IMR-90 (cell line): ENCODE measurements at regions not wholly inside any gene's neighbourhood (a gene's known extent, or its start where the extent isn't known, plus 50 kb on each side); places are given as distances from the start of the nearest gene placed in this dataset.

Experiments used
- ATAC-seq: fragments of 200-7000 bp; cut with Tn5 transposase; 2 replicates; pipeline ENCODE4 v1.9.1; 2020; ENCODE audit warnings: low read depth, mild to moderate bottlenecking, moderate library complexity
- BruUV-seq: library from RNA; stranded (reverse); fragments of 400-500 nt; replicated peaks from 2 replicates; lab custom pipeline; 2021; lab: Mats Ljungman, UMichigan
- CTCF ChIA-PET: fragments of 300-600 bp; formaldehyde crosslinking; extraction: SDS; loops from one replicate; lab custom pipeline; 2021; ENCODE audit warnings: antibody characterized with exemption; lab: Yijun Ruan, JAX
- POLR2A ChIA-PET: fragments of 300-600 bp; sonication (Branson Sonifier 250); formaldehyde crosslinking; loops from one replicate; lab custom pipeline; 2022; ENCODE audit warnings: antibody characterized with exemption; ENCODE audit not compliant: unreplicated experiment; lab: Charles Lee
- DNase-seq: peaks from one replicate; pipeline ENCODE4 v3.0.0; 2013
- H2AFZ ChIP-seq: replicated peaks from 2 replicates; pipeline ENCODE3; 2013; ENCODE audit warnings: low read length, mild to moderate bottlenecking; ENCODE audit not compliant: poor library complexity
- H2AK5ac ChIP-seq: 2 replicates; pipeline ENCODE4 v1.6.1; 2013; ENCODE audit warnings: low read depth, low read length, inconsistent platforms
- H2AK9ac ChIP-seq: replicated peaks from 2 replicates; pipeline ENCODE3; 2013; ENCODE audit warnings: mild to moderate bottlenecking, low read depth, low read length, moderate library complexity; ENCODE audit not compliant: poor library complexity
- H2BK120ac ChIP-seq: 2 replicates; pipeline ENCODE4 v1.6.1; 2013; ENCODE audit warnings: low read depth, low read length, inconsistent platforms
- H2BK15ac ChIP-seq: 3 replicates; pipeline ENCODE4 v1.6.1; 2013; ENCODE audit warnings: low read depth, low read length, inconsistent platforms
- H2BK20ac ChIP-seq: 2 replicates; pipeline ENCODE4 v1.6.1; 2013; ENCODE audit warnings: low read depth, mild to moderate bottlenecking, inconsistent platforms, low read length, moderate library complexity
- H2BK5ac ChIP-seq: 2 replicates; pipeline ENCODE4 v1.6.1; 2013; ENCODE audit warnings: mild to moderate bottlenecking, low read depth, low read length, inconsistent platforms; ENCODE audit not compliant: poor library complexity, severe bottlenecking
- H3K14ac ChIP-seq: replicated peaks from 2 replicates; pipeline ENCODE4 v1.6.1; 2013; ENCODE audit warnings: low read depth, low read length, inconsistent platforms
- H3K18ac ChIP-seq: 2 replicates; pipeline ENCODE4 v1.6.1; 2013; ENCODE audit warnings: low read depth, low read length, control low read depth
- H3K23ac ChIP-seq: 2 replicates; pipeline ENCODE4 v1.6.1; 2013; ENCODE audit warnings: low read depth, low read length, inconsistent platforms
- H3K27ac ChIP-seq: 2 replicates; pipeline ENCODE4 v1.5.1; 2013; ENCODE audit warnings: mild to moderate bottlenecking, control low read depth, low read length; ENCODE audit not compliant: insufficient read depth
- H3K27me3 ChIP-seq: 2 replicates; pipeline ENCODE4 v1.6.1; 2013; ENCODE audit warnings: low read length; ENCODE audit not compliant: control insufficient read depth, insufficient read depth
- H3K36me3 ChIP-seq: 2 replicates; pipeline ENCODE4 v1.6.1; 2013; ENCODE audit warnings: low read length, mixed read lengths; ENCODE audit not compliant: control insufficient read depth, insufficient read depth
- H3K4ac ChIP-seq: 2 replicates; pipeline ENCODE4 v1.6.1; 2013; ENCODE audit warnings: low read depth, low read length, inconsistent platforms
- H3K4me1 ChIP-seq: 2 replicates; pipeline ENCODE4 v1.6.1; 2013; ENCODE audit warnings: low read length, mixed read lengths; ENCODE audit not compliant: control insufficient read depth, insufficient read depth
- H3K4me2 ChIP-seq: 2 replicates; pipeline ENCODE4 v1.6.1; 2013; ENCODE audit warnings: low read depth, mild to moderate bottlenecking, control low read depth, low read length, moderate library complexity
- H3K4me3 ChIP-seq: 2 replicates; pipeline ENCODE4 v1.5.1; 2013; ENCODE audit warnings: low read depth, mild to moderate bottlenecking, control low read depth, low read length, moderate library complexity; ENCODE audit not compliant: insufficient read depth
- H3K56ac ChIP-seq: 2 replicates; pipeline ENCODE4 v1.6.1; 2013; ENCODE audit warnings: low read length, inconsistent platforms; ENCODE audit not compliant: insufficient read depth; ENCODE audit errors: extremely low read depth
- H3K79me1 ChIP-seq, 2 experiments: 2 replicates each; pipeline ENCODE4 v1.6.1; 2013; ENCODE audit warnings: low read length in 2 of 2, inconsistent platforms in 1 of 2, low read depth in 1 of 2
- H3K9ac ChIP-seq: 2 replicates; pipeline ENCODE4 v1.6.1; 2013; ENCODE audit warnings: low read depth, low read length, control low read depth
- H3K9me1 ChIP-seq: 2 replicates; pipeline ENCODE4 v1.6.1; 2013; ENCODE audit warnings: low read length, inconsistent platforms; ENCODE audit not compliant: insufficient read depth
- H3K9me3 ChIP-seq: 2 replicates; pipeline ENCODE4 v1.6.1; 2013; ENCODE audit warnings: low read length; ENCODE audit not compliant: control insufficient read depth, insufficient read depth
- H4K20me1 ChIP-seq: 2 replicates; pipeline ENCODE4 v1.6.1; 2013; ENCODE audit warnings: low read length, inconsistent platforms; ENCODE audit not compliant: insufficient read depth
- H4K5ac ChIP-seq: 2 replicates; pipeline ENCODE4 v1.6.1; 2013; ENCODE audit warnings: mild to moderate bottlenecking, low read depth, low read length, control low read depth
- H4K8ac ChIP-seq, 2 experiments: 2 replicates each; pipeline ENCODE4 v1.6.1; 2013; ENCODE audit warnings: low read depth in 2 of 2, low read length in 2 of 2, control low read depth in 1 of 2, inconsistent platforms in 1 of 2
- H4K91ac ChIP-seq: 2 replicates; pipeline ENCODE4 v1.6.1; 2013; ENCODE audit warnings: low read depth, low read length, inconsistent platforms; ENCODE audit not compliant: insufficient read depth
- BHLHE40 ChIP-seq: fragments of 150-350 bp; IDR thresholded peaks from 2 replicates; pipeline ENCODE4 v1.6.1; 2016; ENCODE audit warnings: mild to moderate bottlenecking, low read depth, low read length
- CEBPB ChIP-seq: IDR thresholded peaks from 2 replicates; pipeline ENCODE4 v1.6.1; 2012; ENCODE audit warnings: low read depth, low read length, improper control_type of control experiment
- CHD1 ChIP-seq: IDR thresholded peaks from 2 replicates; pipeline ENCODE4 v1.6.1; 2012; ENCODE audit warnings: low read depth, low read length, improper control_type of control experiment
- FOS ChIP-seq: fragments of 150-350 bp; IDR thresholded peaks from 2 replicates; pipeline ENCODE4 v1.6.1; 2016; ENCODE audit warnings: low read depth, low read length
- MAFK ChIP-seq: IDR thresholded peaks from 2 replicates; pipeline ENCODE4 v1.6.1; 2012; ENCODE audit warnings: low read depth, low read length, improper control_type of control experiment
- MAZ ChIP-seq: IDR thresholded peaks from 2 replicates; pipeline ENCODE4 v1.6.1; 2012; ENCODE audit warnings: low read depth, mild to moderate bottlenecking, low read length, improper control_type of control experiment, moderate library complexity, borderline replicate concordance
- MXI1 ChIP-seq: IDR thresholded peaks from 2 replicates; pipeline ENCODE4 v1.6.1; 2012; ENCODE audit warnings: low read depth, mild to moderate bottlenecking, low read length, moderate library complexity, borderline replicate concordance
- NFE2L2 ChIP-seq: fragments of 150-350 bp; IDR thresholded peaks from 2 replicates; pipeline ENCODE4 v1.6.1; 2016; ENCODE audit warnings: low read depth, mild to moderate bottlenecking, low read length
- POLR2A ChIP-seq: IDR thresholded peaks from 2 replicates; pipeline ENCODE4 v1.6.1; 2012; ENCODE audit warnings: mild to moderate bottlenecking, low read depth, low read length
- RAD21 ChIP-seq: IDR thresholded peaks from 2 replicates; pipeline ENCODE4 v1.6.1; 2012; ENCODE audit warnings: low read length, improper control_type of control experiment
- RFX5 ChIP-seq: IDR thresholded peaks from 2 replicates; pipeline ENCODE4 v1.8.0; 2012; ENCODE audit warnings: low read depth, mild to moderate bottlenecking, low read length, moderate library complexity
- SMC3 ChIP-seq: fragments of 150-350 bp; IDR thresholded peaks from 2 replicates; pipeline ENCODE4 v1.6.1; 2016; ENCODE audit warnings: low read depth, mild to moderate bottlenecking, antibody characterized with exemption, low read length, moderate library complexity
- WGBS, 2 experiments: methylation state at CpG; one replicate each; pipeline versions ENCODE4 v1.1.5 to v1.1.7; 2013; ENCODE audit warnings: missing lambda C conversion rate in 2 of 2; ENCODE audit not compliant: insufficient read length in 1 of 2; ENCODE audit errors: extremely low coverage in 2 of 2; 5-methylcytosine and 5-hydroxymethylcytosine counted together
- dilution Hi-C: fragments of 300-500 bp; cut with HindIII; formaldehyde crosslinking; loops from one replicate; pipeline ENCODE4 v1.14.3; 2018; ENCODE audit warnings: low sequenced_read_pairs; ENCODE audit not compliant: unreplicated experiment
- in situ Hi-C: fragments of 300-500 bp; cut with MboI; formaldehyde crosslinking; loops from 3 replicates; pipeline ENCODE4 v1.14.3; 2019; ENCODE audit warnings: low sequenced_read_pairs, inconsistent platforms, mixed read lengths
- intact Hi-C: fragments of 100-400 bp; cut with micrococcal nuclease; formaldehyde crosslinking; loops from 2 replicates; pipeline ENCODE4 v1.10.0; 2022
- TF ChIP-seq, protein P1 (sequence below): fragments of 150-350 bp; IDR thresholded peaks from 2 replicates; pipeline ENCODE4 v1.6.1; 2017; ENCODE audit warnings: mild to moderate bottlenecking, antibody characterized with exemption, low read length, low read depth
- TF ChIP-seq, protein P2 (sequence below): conservative IDR thresholded peaks from 2 replicates; pipeline ENCODE4 v1.5.1; 2012; ENCODE audit warnings: mild to moderate bottlenecking, low read depth, low read length, improper control_type of control experiment
- TF ChIP-seq, protein P3 (sequence below): fragments of 150-350 bp; IDR thresholded peaks from 2 replicates; pipeline ENCODE4 v1.6.1; 2016; ENCODE audit warnings: low read depth, mild to moderate bottlenecking, low read length, moderate library complexity, borderline replicate concordance

DNA sequence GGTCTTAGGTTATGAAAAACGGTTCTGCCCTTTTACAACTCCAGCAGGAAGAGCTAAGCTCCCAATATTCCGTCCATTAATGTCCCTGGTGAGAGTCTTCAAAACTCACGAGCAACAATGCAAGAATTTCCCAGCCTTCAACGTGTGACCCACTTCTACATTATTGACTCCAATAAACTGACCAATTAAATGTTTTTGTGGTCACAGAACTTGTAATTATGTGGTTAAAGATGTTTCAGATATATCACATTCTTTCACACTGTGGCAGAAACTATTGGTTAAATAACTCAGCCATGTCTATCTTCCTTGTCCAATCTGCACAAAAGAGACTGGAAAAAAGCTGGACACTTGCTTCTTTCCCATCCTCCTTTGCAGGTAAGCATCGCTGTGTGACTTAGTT lies 286.6 kb upstream of the ADAMTS9 start:
- no CpG with 5 or more reads among the region's 5 CpGs for WGBS, 2 experiments
- Histone ChIP-seq H2BK20ac (no peak overlapping the region), H2AK9ac (no peak overlapping the region), H3K9me3 (no peaks in the 10 kb centered on the region), H4K91ac (no peak overlapping the region), H3K9ac (no peak overlapping the region), H4K8ac (no peak overlapping the region), H2BK120ac (no peak overlapping the region), H4K20me1 (no peaks in the 10 kb centered on the region), H2BK5ac (no peak overlapping the region), H2AFZ (no peak overlapping the region), H3K18ac (no peak overlapping the region), H3K14ac (no peak overlapping the region), H3K79me1 (no peaks in the 10 kb centered on the region), H3K4ac (no peak overlapping the region), H3K4me1 (peaks cover 4% of the 10 kb centered on the region; the same call in 1 of the 2 replicates), H4K5ac (no peak overlapping the region), H3K56ac (no peak overlapping the region), H2BK15ac (no peak overlapping the region), H2AK5ac (no peak overlapping the region), H3K23ac (no peak overlapping the region), H3K4me2 (no peak overlapping the region), H3K27ac (no peak overlapping the region), H3K4me3 (no peak overlapping the region), H3K27me3 (no peaks in the 10 kb centered on the region), H3K9me1 (peaks cover 3% of the 10 kb centered on the region; the same call in 1 of the 2 replicates), H3K36me3 (no peaks in the 10 kb centered on the region)
- intact Hi-C loops (no loop called here), dilution Hi-C loops (no loop called here), in situ Hi-C loops (no loop called here)
- no peak for TF ChIP-seq FOS
- no peak for TF ChIP-seq MAFK
- TF ChIP-seq BHLHE40 = no peak
- TF ChIP-seq RAD21 = no peak
- TF ChIP-seq CEBPB = no peak
- TF ChIP-seq, protein P1, sequence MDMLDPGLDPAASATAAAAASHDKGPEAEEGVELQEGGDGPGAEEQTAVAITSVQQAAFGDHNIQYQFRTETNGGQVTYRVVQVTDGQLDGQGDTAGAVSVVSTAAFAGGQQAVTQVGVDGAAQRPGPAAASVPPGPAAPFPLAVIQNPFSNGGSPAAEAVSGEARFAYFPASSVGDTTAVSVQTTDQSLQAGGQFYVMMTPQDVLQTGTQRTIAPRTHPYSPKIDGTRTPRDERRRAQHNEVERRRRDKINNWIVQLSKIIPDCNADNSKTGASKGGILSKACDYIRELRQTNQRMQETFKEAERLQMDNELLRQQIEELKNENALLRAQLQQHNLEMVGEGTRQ = no peak
- TF ChIP-seq, protein P2, sequence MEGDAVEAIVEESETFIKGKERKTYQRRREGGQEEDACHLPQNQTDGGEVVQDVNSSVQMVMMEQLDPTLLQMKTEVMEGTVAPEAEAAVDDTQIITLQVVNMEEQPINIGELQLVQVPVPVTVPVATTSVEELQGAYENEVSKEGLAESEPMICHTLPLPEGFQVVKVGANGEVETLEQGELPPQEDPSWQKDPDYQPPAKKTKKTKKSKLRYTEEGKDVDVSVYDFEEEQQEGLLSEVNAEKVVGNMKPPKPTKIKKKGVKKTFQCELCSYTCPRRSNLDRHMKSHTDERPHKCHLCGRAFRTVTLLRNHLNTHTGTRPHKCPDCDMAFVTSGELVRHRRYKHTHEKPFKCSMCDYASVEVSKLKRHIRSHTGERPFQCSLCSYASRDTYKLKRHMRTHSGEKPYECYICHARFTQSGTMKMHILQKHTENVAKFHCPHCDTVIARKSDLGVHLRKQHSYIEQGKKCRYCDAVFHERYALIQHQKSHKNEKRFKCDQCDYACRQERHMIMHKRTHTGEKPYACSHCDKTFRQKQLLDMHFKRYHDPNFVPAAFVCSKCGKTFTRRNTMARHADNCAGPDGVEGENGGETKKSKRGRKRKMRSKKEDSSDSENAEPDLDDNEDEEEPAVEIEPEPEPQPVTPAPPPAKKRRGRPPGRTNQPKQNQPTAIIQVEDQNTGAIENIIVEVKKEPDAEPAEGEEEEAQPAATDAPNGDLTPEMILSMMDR = no peak
- no peak for TF ChIP-seq POLR2A
- TF ChIP-seq, protein P3, sequence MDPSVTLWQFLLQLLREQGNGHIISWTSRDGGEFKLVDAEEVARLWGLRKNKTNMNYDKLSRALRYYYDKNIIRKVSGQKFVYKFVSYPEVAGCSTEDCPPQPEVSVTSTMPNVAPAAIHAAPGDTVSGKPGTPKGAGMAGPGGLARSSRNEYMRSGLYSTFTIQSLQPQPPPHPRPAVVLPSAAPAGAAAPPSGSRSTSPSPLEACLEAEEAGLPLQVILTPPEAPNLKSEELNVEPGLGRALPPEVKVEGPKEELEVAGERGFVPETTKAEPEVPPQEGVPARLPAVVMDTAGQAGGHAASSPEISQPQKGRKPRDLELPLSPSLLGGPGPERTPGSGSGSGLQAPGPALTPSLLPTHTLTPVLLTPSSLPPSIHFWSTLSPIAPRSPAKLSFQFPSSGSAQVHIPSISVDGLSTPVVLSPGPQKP = no peak
- TF ChIP-seq SMC3 = no peak
- TF ChIP-seq NFE2L2 = no peak
- TF ChIP-seq RFX5 = no peak
- TF ChIP-seq CHD1 = no peak
- no peak for TF ChIP-seq MAZ
- no peak for TF ChIP-seq MXI1
- ATAC-seq = no peak
- CTCF ChIA-PET = no interaction called here
- BruUV-seq = no TSS peak
- DNase-seq = no peak
- POLR2A ChIA-PET = no interaction called here
